Naive thymus-derived CD4-positive, alpha-beta T cell (primary cell): ENCODE measurements at regions not wholly inside any gene's neighbourhood (a gene's known extent, or its start where the extent isn't known, plus 50 kb on each side); places are given as distances from the start of the nearest gene placed in this dataset.
"Not testable (repeated sequence)": the region's sequence is repeated elsewhere in the genome, so short reads cannot be mapped to it uniquely, and the experiment has no call there.

Source experiments
- ATAC-seq: fragments of 150-1000 bp; cut with Tn5 transposase; 2 replicates; pipeline ENCODE4 v1.10.0; 2021; ENCODE audit warnings: mild to moderate bottlenecking, moderate library complexity
- CTCF ChIA-PET: fragments of 350-600 bp; sonication (Branson Sonifier 250); formaldehyde crosslinking; loops from one replicate; lab custom pipeline; 2021; ENCODE audit warnings: antibody characterized with exemption; lab: Charles Lee
- POLR2A ChIA-PET: fragments of 350-600 bp; sonication (Branson Sonifier 250); formaldehyde crosslinking; loops from one replicate; lab custom pipeline; 2021; ENCODE audit warnings: antibody characterized with exemption, inconsistent platforms; lab: Charles Lee
- DNase-seq, 9 donors: peaks; one replicate each; pipeline versions ENCODE4 v3.0.0 to v3.0.0-alpha.2; 2020 to 2022; ENCODE audit warnings: mixed read lengths in 1 of 9
- H3K27ac ChIP-seq: one replicate; pipeline ENCODE4 v1.7.0; 2013; ENCODE audit warnings: mild to moderate bottlenecking, low read depth, low read length, moderate library complexity
- H3K27me3 ChIP-seq, 2 donors: one replicate each; pipeline ENCODE4 v1.7.0; 2013; ENCODE audit warnings: low read length in 2 of 2, mild to moderate bottlenecking in 2 of 2, moderate library complexity in 2 of 2; ENCODE audit not compliant: control insufficient read depth in 2 of 2, insufficient read depth in 2 of 2
- H3K36me3 ChIP-seq, 3 experiments: 1 replicate in 2 of 3; 2 replicates in 1 of 3; pipeline ENCODE4 v1.7.0; 2013; ENCODE audit warnings: low read length in 3 of 3, mild to moderate bottlenecking in 3 of 3, moderate library complexity in 1 of 3; ENCODE audit not compliant: insufficient read depth in 3 of 3, control insufficient read depth in 2 of 3
- H3K4me1 ChIP-seq, 2 donors: one replicate each; pipeline ENCODE4 v1.7.0; 2013; ENCODE audit warnings: low read length in 2 of 2, mild to moderate bottlenecking in 2 of 2, moderate library complexity in 1 of 2; ENCODE audit not compliant: control insufficient read depth in 2 of 2, insufficient read depth in 2 of 2
- H3K4me3 ChIP-seq: 2 replicates; pipeline ENCODE4 v1.7.0; 2013; ENCODE audit warnings: mild to moderate bottlenecking, low read length
- H3K9me3 ChIP-seq, 3 experiments: 1 replicate in 2 of 3; 2 replicates in 1 of 3; pipeline ENCODE4 v1.7.0; 2013; ENCODE audit warnings: low read length in 3 of 3; ENCODE audit not compliant: control insufficient read depth in 2 of 3
- H3K27ac Mint-ChIP-seq, 9 donors: one replicate each; pipeline ENCODE4 v1.8.0; 2020 to 2022; ENCODE audit warnings: mixed read lengths in 9 of 9, mild to moderate bottlenecking in 8 of 9, moderate library complexity in 5 of 9, inconsistent platforms in 2 of 9
- H3K27me3 Mint-ChIP-seq, 5 donors: one replicate each; pipeline ENCODE4 v1.8.0; 2021 to 2022; ENCODE audit warnings: mixed read lengths in 5 of 5, mild to moderate bottlenecking in 1 of 5
- H3K36me3 Mint-ChIP-seq, 5 donors: one replicate each; pipeline ENCODE4 v1.8.0; 2020 to 2022; ENCODE audit warnings: mixed read lengths in 5 of 5, mild to moderate bottlenecking in 3 of 5, inconsistent platforms in 1 of 5
- H3K4me1 Mint-ChIP-seq, 7 donors: one replicate each; pipeline ENCODE4 v1.8.0; 2020 to 2022; ENCODE audit warnings: mixed read lengths in 7 of 7, mild to moderate bottlenecking in 3 of 7, inconsistent platforms in 1 of 7
- H3K4me3 Mint-ChIP-seq, 10 donors: one replicate each; pipeline ENCODE4 v1.8.0; 2020 to 2022; ENCODE audit warnings: mild to moderate bottlenecking in 10 of 10, mixed read lengths in 10 of 10, moderate library complexity in 6 of 10, inconsistent platforms in 2 of 10
- H3K9me3 Mint-ChIP-seq, 11 donors: one replicate each; pipeline ENCODE4 v1.8.0; 2020 to 2022; ENCODE audit warnings: mixed read lengths in 11 of 11, mild to moderate bottlenecking in 4 of 11, inconsistent platforms in 1 of 11, moderate library complexity in 1 of 11
- intact Hi-C, 2 donors: fragments of 100-400 bp; cut with micrococcal nuclease; formaldehyde crosslinking; loops; one replicate each; pipeline ENCODE4 v1.15.1; 2023

DNA sequence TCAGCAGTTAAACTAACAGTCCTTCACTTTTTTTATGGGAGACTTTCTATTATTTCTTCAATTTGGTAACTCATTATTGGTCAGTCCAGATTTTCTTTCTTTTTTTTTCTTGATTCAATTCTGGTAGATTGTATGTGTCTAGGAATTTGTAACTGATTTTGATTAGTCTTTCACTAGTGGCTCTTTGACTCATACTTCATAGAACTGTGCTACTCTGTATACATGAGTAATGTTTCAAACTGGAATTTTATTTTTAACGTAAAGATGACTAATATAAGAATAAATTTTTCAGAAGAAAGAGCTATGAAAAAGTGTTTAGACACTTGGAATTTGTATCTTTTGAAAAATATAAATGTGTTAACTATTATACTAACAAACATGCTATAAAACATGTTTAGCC is 813.0 kb downstream of the TRAM1L1 start:
- no peaks in the 10 kb centered on the region for H3K27me3 Mint-ChIP-seq
- Histone ChIP-seq H3K36me3 (no peaks in the 10 kb centered on the region), H3K27ac (no peak overlapping the region), H3K27me3 (no peaks in the 10 kb centered on the region), H3K9me3 (peaks cover 0 to 14% (median 0%) of the 10 kb centered on the region in 3 experiments), H3K4me1 (no peaks in the 10 kb centered on the region), H3K4me3 (no peak overlapping the region)
- intact Hi-C loops: no loop called here
- ATAC-seq (no peak), DNase-seq (no peak)
- no peaks in the 10 kb centered on the region for H3K4me1 Mint-ChIP-seq
- H3K4me3 Mint-ChIP-seq: no peak overlapping the region
- ChIA-PET POLR2A (no interaction called here), CTCF (no interaction called here)
- no peaks in the 10 kb centered on the region for H3K36me3 Mint-ChIP-seq
- no peak overlapping the region for H3K27ac Mint-ChIP-seq
- H3K9me3 Mint-ChIP-seq: peaks cover 0 to 9% (median 0%) of the 10 kb centered on the region in 11 donors

DNA sequence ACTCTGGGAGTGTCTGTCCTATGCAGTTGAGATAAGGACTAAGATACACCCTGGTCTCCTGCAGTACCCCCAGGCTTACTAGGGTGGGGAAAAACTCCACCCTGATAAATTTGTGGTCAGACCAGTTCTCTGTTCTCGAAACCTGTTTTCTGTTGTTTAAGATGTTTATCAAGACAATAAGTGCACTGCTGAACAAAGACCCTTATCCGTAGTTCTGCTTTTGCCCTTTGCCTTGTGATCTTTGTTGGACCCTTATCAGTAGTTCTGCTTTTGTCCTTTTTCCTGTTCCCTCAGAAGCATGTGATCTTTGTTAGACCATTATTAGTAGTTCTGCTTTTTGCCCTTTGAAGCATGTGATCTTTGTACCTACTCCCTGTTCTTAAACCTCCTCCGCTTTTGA is 824.4 kb downstream of the TRAM1L1 start:
- H3K4me3 Mint-ChIP-seq, H3K27ac Mint-ChIP-seq, intact Hi-C loops, CTCF ChIA-PET, H3K36me3 ChIP-seq, H3K4me1 Mint-ChIP-seq, H3K27ac ChIP-seq, H3K36me3 Mint-ChIP-seq, H3K9me3 ChIP-seq, POLR2A ChIA-PET, H3K27me3 Mint-ChIP-seq, H3K4me3 ChIP-seq, DNase-seq, ATAC-seq, H3K27me3 ChIP-seq, H3K4me1 ChIP-seq: not testable (repeated sequence)
- peaks cover 6 to 37% (median 17%) of the 10 kb centered on the region in 11 donors for H3K9me3 Mint-ChIP-seq

DNA sequence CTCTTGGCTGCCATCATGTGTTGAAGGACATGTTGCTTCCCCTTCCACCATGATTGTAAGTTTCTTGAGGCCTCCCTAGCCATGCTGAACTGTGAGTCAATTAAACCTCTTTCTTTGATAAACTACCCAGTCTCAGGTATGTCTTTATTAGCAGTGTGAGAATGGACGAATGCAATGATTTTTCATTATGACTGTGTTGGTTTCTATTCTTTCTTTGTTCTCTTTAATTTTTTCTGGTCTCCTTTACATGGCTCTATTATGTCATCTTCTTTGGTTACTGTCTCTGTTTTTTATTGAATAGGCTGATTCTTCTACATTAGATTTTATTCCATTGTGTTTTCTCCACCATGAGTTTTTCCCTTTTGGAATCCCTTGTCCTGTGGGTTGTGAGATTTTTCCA is 840.6 kb downstream of the TRAM1L1 start:
- DNase-seq (no peak), ATAC-seq (no peak)
- Mint-ChIP-seq H3K9me3 (peaks cover 0 to 6% (median 0%) of the 10 kb centered on the region in 11 donors), H3K36me3 (no peaks in the 10 kb centered on the region), H3K4me3 (no peak overlapping the region), H3K4me1 (no peaks in the 10 kb centered on the region), H3K27me3 (no peaks in the 10 kb centered on the region), H3K27ac (no peak overlapping the region)
- no peak overlapping the region for H3K4me3 ChIP-seq
- ChIA-PET CTCF (no interaction called here), POLR2A (no interaction called here)
- no peaks in the 10 kb centered on the region for H3K27me3 ChIP-seq
- intact Hi-C loops: no loop called here
- H3K4me1 ChIP-seq: no peaks in the 10 kb centered on the region
- H3K36me3 ChIP-seq: no peaks in the 10 kb centered on the region
- no peaks in the 10 kb centered on the region for H3K9me3 ChIP-seq
- H3K27ac ChIP-seq: no peak overlapping the region

DNA sequence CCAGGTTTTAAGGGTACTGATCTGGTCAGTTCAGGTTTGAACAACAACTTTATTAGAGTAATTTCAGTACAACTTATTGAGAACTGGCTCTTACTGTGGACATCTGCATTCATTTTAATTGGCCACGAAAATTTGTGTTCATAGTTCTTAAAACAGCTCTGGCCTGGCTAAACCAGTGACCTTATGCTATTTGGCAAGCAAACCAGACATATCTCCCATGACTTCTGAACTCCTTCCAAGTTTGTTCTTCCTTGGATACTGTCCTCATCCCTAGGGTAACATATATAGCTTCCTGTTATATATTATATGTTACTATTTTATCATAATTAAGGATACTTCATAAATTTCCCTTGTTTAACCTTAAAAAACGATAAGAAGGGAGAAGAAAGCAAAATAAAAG is 841.9 kb downstream of the TRAM1L1 start:
- CTCF ChIA-PET: no interaction called here
- H3K36me3 ChIP-seq: no peaks in the 10 kb centered on the region
- Mint-ChIP-seq H3K27ac (no peak overlapping the region), H3K36me3 (no peaks in the 10 kb centered on the region), H3K9me3 (peaks cover 0 to 4% (median 0%) of the 10 kb centered on the region in 11 donors), H3K4me3 (no peak overlapping the region), H3K4me1 (no peaks in the 10 kb centered on the region), H3K27me3 (no peaks in the 10 kb centered on the region)
- no peak overlapping the region for H3K27ac ChIP-seq
- intact Hi-C loops: no loop called here
- DNase-seq (no peak), ATAC-seq (no peak)
- POLR2A ChIA-PET: no interaction called here
- H3K4me1 ChIP-seq: no peaks in the 10 kb centered on the region
- no peaks in the 10 kb centered on the region for H3K9me3 ChIP-seq
- no peak overlapping the region for H3K4me3 ChIP-seq
- no peaks in the 10 kb centered on the region for H3K27me3 ChIP-seq

DNA sequence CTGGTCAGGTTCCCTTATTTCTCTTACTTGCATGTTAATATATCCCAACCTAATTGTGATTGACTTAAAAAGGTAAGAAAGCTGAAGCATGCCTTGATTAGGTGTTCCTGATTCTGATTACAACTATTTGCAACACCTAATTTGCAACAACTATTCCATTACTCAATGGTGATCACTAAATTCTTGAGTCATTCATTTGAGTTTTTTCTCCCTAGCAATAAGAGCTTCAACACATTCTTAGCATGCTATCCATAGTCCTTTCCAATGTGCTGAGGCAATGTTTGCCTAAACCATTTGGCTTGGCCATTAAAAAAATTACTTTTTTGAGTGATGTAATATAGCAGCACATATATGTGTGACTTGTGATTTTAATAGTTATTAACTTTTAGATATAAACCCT is 851.4 kb downstream of the TRAM1L1 start:
- no peaks in the 10 kb centered on the region for H3K36me3 Mint-ChIP-seq
- POLR2A ChIA-PET: no interaction called here
- peaks cover 0 to 13% (median 0%) of the 10 kb centered on the region in 11 donors for H3K9me3 Mint-ChIP-seq
- H3K27me3 Mint-ChIP-seq: no peaks in the 10 kb centered on the region
- ATAC-seq (no peak), DNase-seq (no peak)
- H3K9me3 ChIP-seq: no peaks in the 10 kb centered on the region
- intact Hi-C loops: no loop called here
- CTCF ChIA-PET: no interaction called here
- H3K27ac Mint-ChIP-seq: no peak overlapping the region
- no peaks in the 10 kb centered on the region for H3K4me1 ChIP-seq
- H3K4me3 Mint-ChIP-seq: no peak overlapping the region
- H3K27me3 ChIP-seq: no peaks in the 10 kb centered on the region
- no peaks in the 10 kb centered on the region for H3K36me3 ChIP-seq
- no peak overlapping the region for H3K4me3 ChIP-seq
- no peaks in the 10 kb centered on the region for H3K4me1 Mint-ChIP-seq
- H3K27ac ChIP-seq: no peak overlapping the region

DNA sequence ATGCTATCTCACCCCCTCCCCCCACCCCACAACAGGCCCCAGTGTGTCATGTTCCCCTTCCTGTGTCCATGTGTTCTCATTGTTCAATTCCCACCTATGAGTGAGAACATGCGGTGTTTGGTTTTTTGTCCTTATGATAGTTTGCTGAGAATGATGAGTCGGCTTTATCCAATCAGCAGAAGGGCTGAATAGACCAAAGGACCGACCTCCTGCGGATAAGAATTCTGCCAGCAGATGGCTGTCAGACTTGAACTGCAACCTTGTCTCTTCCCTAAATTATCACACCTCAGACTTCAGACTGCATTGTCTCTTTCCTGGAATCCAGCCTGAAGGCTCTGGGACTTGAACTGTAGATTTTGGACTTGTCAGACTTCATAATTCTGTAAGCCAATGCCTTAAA is 853.4 kb downstream of the TRAM1L1 start:
- intact Hi-C loops, H3K27ac Mint-ChIP-seq, H3K4me1 Mint-ChIP-seq, CTCF ChIA-PET, H3K27me3 Mint-ChIP-seq, DNase-seq, H3K27me3 ChIP-seq, H3K4me3 ChIP-seq, ATAC-seq, H3K36me3 ChIP-seq, H3K4me1 ChIP-seq, H3K27ac ChIP-seq, H3K9me3 ChIP-seq, POLR2A ChIA-PET, H3K36me3 Mint-ChIP-seq, H3K4me3 Mint-ChIP-seq: not testable (repeated sequence)
- peaks cover 0 to 26% (median 1%) of the 10 kb centered on the region in 11 donors for H3K9me3 Mint-ChIP-seq

DNA sequence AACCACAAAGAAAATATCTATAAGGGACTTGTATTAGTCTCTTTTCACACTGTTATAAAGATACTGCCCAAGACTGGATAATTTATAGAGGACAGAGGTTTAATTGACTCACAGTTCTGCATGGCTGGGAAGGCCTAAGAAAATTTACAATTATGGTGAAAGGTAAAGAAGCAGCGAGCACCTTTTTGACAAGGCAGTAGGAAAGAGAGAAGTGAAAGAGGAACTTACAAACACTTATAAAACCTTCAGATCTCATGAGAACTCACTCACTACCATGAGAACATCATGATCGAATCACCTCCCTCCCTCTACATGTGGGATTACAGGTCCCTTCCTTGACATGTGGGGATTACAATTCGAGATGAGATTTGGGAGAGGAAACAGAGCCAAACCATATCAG is 856.0 kb downstream of the TRAM1L1 start:
- Mint-ChIP-seq H3K9me3 (peaks cover 0 to 26% (median 1%) of the 10 kb centered on the region in 11 donors), H3K27ac (no peak overlapping the region), H3K27me3 (no peaks in the 10 kb centered on the region), H3K4me3 (no peak overlapping the region), H3K4me1 (no peaks in the 10 kb centered on the region), H3K36me3 (no peaks in the 10 kb centered on the region)
- Histone ChIP-seq H3K27ac (no peak overlapping the region), H3K4me3 (no peak overlapping the region), H3K9me3 (no peaks in the 10 kb centered on the region), H3K27me3 (no peaks in the 10 kb centered on the region), H3K4me1 (no peaks in the 10 kb centered on the region), H3K36me3 (no peaks in the 10 kb centered on the region)
- intact Hi-C loops: no loop called here
- no peak for ATAC-seq
- DNase-seq: no peak
- ChIA-PET CTCF (no interaction called here), POLR2A (no interaction called here)
